Colonic mucosa (tissue), 4 donors: ENCODE measurements at regions not wholly inside any gene's neighbourhood (a gene's known extent, or its start where the extent isn't known, plus 50 kb on each side); places are given as distances from the start of the nearest gene placed in this dataset.

Experiments
- DNase-seq: peaks from one replicate; pipeline ENCODE4 v3.0.0-alpha.2; 2020
- H3K27ac ChIP-seq: fragments of 200-600 bp; one replicate; pipeline ENCODE4 v1.8.0; 2021
- H3K27me3 ChIP-seq: fragments of 200-600 bp; one replicate; pipeline ENCODE4 v1.8.0; 2021
- H3K36me3 ChIP-seq: fragments of 200-600 bp; one replicate; pipeline ENCODE4 v1.8.0; 2021
- H3K4me1 ChIP-seq: fragments of 200-600 bp; one replicate; pipeline ENCODE4 v1.8.0; 2021; ENCODE audit warnings: mild to moderate bottlenecking
- H3K4me3 ChIP-seq: fragments of 200-600 bp; one replicate; pipeline ENCODE4 v1.8.0; 2021
- H3K9ac ChIP-seq, 2 donors: one replicate each; pipeline ENCODE4 v1.7.0; 2013; ENCODE audit warnings: control low read depth in 2 of 2, low read depth in 2 of 2, low read length in 2 of 2
- H3K9me3 ChIP-seq: fragments of 200-600 bp; one replicate; pipeline ENCODE4 v1.8.0; 2021
- CTCF ChIP-seq: fragments of 200-600 bp; IDR thresholded peaks from one replicate; pipeline ENCODE4 v1.8.0; 2022; ENCODE audit warnings: antibody characterized with exemption, mild to moderate bottlenecking
- intact Hi-C: fragments of 100-400 bp; cut with DNase I; formaldehyde crosslinking; loops from one replicate; pipeline ENCODE4 v1.14.1; 2022
- donor health status: healthy.
- donor health status: DM: no; HTN: no; CAD: no.
- donor health status: DM: no; HTN: no; CAD: no.

GRCh38 chr6:71211799-71212198, 76.8 kb upstream of the OGFRL1 start:
- H3K9me3 ChIP-seq, result no peaks in the 10 kb centered on the region
- no peaks in the 10 kb centered on the region for H3K27me3 ChIP-seq
- no peak for DNase-seq
- no peaks in the 10 kb centered on the region for H3K36me3 ChIP-seq
- no peak overlapping the region for H3K9ac ChIP-seq
- H3K27ac ChIP-seq, result no peak overlapping the region
- TF ChIP-seq CTCF, result no peak
- intact Hi-C loops, result no loop called here
- H3K4me3 ChIP-seq, result no peak overlapping the region
- H3K4me1 ChIP-seq, result no peaks in the 10 kb centered on the region

GRCh38 chr6:71220466-71220865, 68.1 kb upstream of the OGFRL1 start:
- no peaks in the 10 kb centered on the region for H3K36me3 ChIP-seq
- no peaks in the 10 kb centered on the region for H3K27me3 ChIP-seq
- no peaks in the 10 kb centered on the region for H3K4me1 ChIP-seq
- intact Hi-C loops, result no loop called here
- H3K4me3 ChIP-seq, result no peak overlapping the region
- no peak for TF ChIP-seq CTCF
- no peaks in the 10 kb centered on the region for H3K9me3 ChIP-seq
- H3K27ac ChIP-seq, result no peak overlapping the region
- no peak for DNase-seq
- H3K9ac ChIP-seq, result no peak overlapping the region

GRCh38 chr6:71222671-71223070, 65.9 kb upstream of the OGFRL1 start:
- H3K4me1 ChIP-seq, result no peaks in the 10 kb centered on the region
- no peak overlapping the region for H3K4me3 ChIP-seq
- no peak overlapping the region for H3K9ac ChIP-seq
- TF ChIP-seq CTCF, result no peak
- no peaks in the 10 kb centered on the region for H3K9me3 ChIP-seq
- no peak for DNase-seq
- intact Hi-C loops, result no loop called here
- no peaks in the 10 kb centered on the region for H3K36me3 ChIP-seq
- no peak overlapping the region for H3K27ac ChIP-seq
- no peaks in the 10 kb centered on the region for H3K27me3 ChIP-seq

GRCh38 chr6:71224011-71224410, 64.6 kb upstream of the OGFRL1 start:
- H3K27ac ChIP-seq, result no peak overlapping the region
- intact Hi-C loops, result no loop called here
- no peaks in the 10 kb centered on the region for H3K27me3 ChIP-seq
- H3K4me3 ChIP-seq, result no peak overlapping the region
- H3K36me3 ChIP-seq, result no peaks in the 10 kb centered on the region
- no peak for DNase-seq
- H3K9me3 ChIP-seq, result no peaks in the 10 kb centered on the region
- no peak overlapping the region for H3K9ac ChIP-seq
- TF ChIP-seq CTCF, result no peak
- H3K4me1 ChIP-seq, result no peaks in the 10 kb centered on the region

GRCh38 chr6:71226151-71226550, 62.5 kb upstream of the OGFRL1 start:
- TF ChIP-seq CTCF, result no peak
- intact Hi-C loops, result no loop called here
- Histone ChIP-seq H3K4me3 (no peak overlapping the region), H3K9me3 (no peaks in the 10 kb centered on the region), H3K27me3 (no peaks in the 10 kb centered on the region), H3K9ac (no peak overlapping the region), H3K27ac (no peak overlapping the region), H3K36me3 (no peaks in the 10 kb centered on the region), H3K4me1 (no peaks in the 10 kb centered on the region)
- no peak for DNase-seq
